H1 (cell line): ENCODE measurements at regions not wholly inside any gene's neighbourhood (a gene's known extent, or its start where the extent isn't known, plus 50 kb on each side); places are given as distances from the start of the nearest gene placed in this dataset.
A peak's percentile ranks its signal among the peaks of the same experiment; 100 is the strongest.

Experiments
- CTCF ChIA-PET: fragments of 300-600 bp; sonication (Branson Sonifier 250); formaldehyde crosslinking; loops from one replicate; lab custom pipeline; 2021; ENCODE audit not compliant: partially characterized antibody; lab: Charles Lee
- POLR2A ChIA-PET: fragments of 300-600 bp; sonication (Branson Sonifier 250); formaldehyde crosslinking; loops from one replicate; lab custom pipeline; 2021; ENCODE audit warnings: inconsistent platforms; ENCODE audit not compliant: partially characterized antibody; lab: Charles Lee
- DNase-seq, 2 experiments: peaks; one replicate each; pipeline versions ENCODE4 v3.0.0 to v3.0.0-alpha.2; 2010 to 2022; ENCODE audit warnings: low spot score in 2 of 2, low read depth in 1 of 2, mixed read lengths in 1 of 2
- FAIRE-seq: peaks from 2 replicates; lab custom pipeline; 2011; peaks lifted over from hg19 to GRCh38; lab: Jason Lieb, UNC
- H2AFZ ChIP-seq: 2 replicates; pipeline ENCODE4 v1.8.1; 2012; ENCODE audit warnings: low read length, inconsistent platforms
- H2AK5ac ChIP-seq: 2 replicates; pipeline ENCODE4 v1.6.1; 2013; ENCODE audit warnings: low read depth, low read length
- H2BK120ac ChIP-seq: replicated peaks from 2 replicates; pipeline ENCODE3; 2013; ENCODE audit warnings: low read depth, low read length, inconsistent platforms
- H2BK12ac ChIP-seq: 2 replicates; pipeline ENCODE4 v1.6.1; 2013; ENCODE audit warnings: low read depth, low read length
- H2BK15ac ChIP-seq: 2 replicates; pipeline ENCODE4 v1.6.1; 2013; ENCODE audit warnings: low read length
- H2BK20ac ChIP-seq: 2 replicates; pipeline ENCODE4 v1.6.1; 2013; ENCODE audit warnings: low read length
- H2BK5ac ChIP-seq: 2 replicates; pipeline ENCODE4 v1.6.1; 2013; ENCODE audit warnings: low read depth, low read length
- H3K14ac ChIP-seq: 2 replicates; pipeline ENCODE4 v1.6.1; 2013; ENCODE audit warnings: inconsistent platforms; ENCODE audit not compliant: insufficient read length
- H3K18ac ChIP-seq: 2 replicates; pipeline ENCODE4 v1.6.1; 2013; ENCODE audit warnings: low read length; ENCODE audit errors: extremely low read depth
- H3K23ac ChIP-seq: 2 replicates; pipeline ENCODE4 v1.6.1; 2013; ENCODE audit warnings: inconsistent platforms; ENCODE audit not compliant: insufficient read length
- H3K23me2 ChIP-seq: 2 replicates; pipeline ENCODE4 v1.6.1; 2013; ENCODE audit warnings: low read depth, low read length
- H3K27ac ChIP-seq: 2 replicates; pipeline ENCODE4 v1.6.1; 2011; ENCODE audit warnings: low read depth, low read length, inconsistent platforms
- H3K27me3 ChIP-seq, 4 experiments: replicated peaks in 1 of 4; 1 replicate in 1 of 4; 2 replicates in 3 of 4; pipeline versions ENCODE4 v1.6.1 to v1.8.1; 2011 to 2013; ENCODE audit warnings: low read length in 3 of 4, mild to moderate bottlenecking in 3 of 4, inconsistent platforms in 2 of 4, mixed read lengths in 2 of 4, moderate library complexity in 1 of 4; ENCODE audit not compliant: control insufficient read depth in 3 of 4, insufficient read depth in 3 of 4; ENCODE audit errors: extremely low read depth in 1 of 4
- H3K36me3 ChIP-seq, 4 experiments: 2 replicates each; pipeline versions ENCODE4 v1.6.1 to v1.8.1; 2011 to 2013; ENCODE audit warnings: mild to moderate bottlenecking in 4 of 4, low read length in 3 of 4, moderate library complexity in 2 of 4, control low read depth in 1 of 4, inconsistent platforms in 1 of 4; ENCODE audit not compliant: insufficient read depth in 4 of 4, control insufficient read depth in 2 of 4
- H3K4ac ChIP-seq: replicated peaks from 2 replicates; pipeline ENCODE3; 2013; ENCODE audit warnings: low read length, low read depth, mixed read lengths, inconsistent platforms; ENCODE audit not compliant: insufficient read length
- H3K4me1 ChIP-seq, 4 experiments: replicated peaks in 1 of 4; 1 replicate in 1 of 4; 2 replicates in 3 of 4; pipeline versions ENCODE4 v1.6.1 to v1.8.1; 2011 to 2013; ENCODE audit warnings: low read length in 3 of 4, inconsistent platforms in 2 of 4, mixed read lengths in 1 of 4; ENCODE audit not compliant: insufficient read depth in 4 of 4, control insufficient read depth in 3 of 4
- H3K4me2 ChIP-seq, 2 experiments: 2 replicates each; pipeline versions ENCODE4 v1.6.1 to v1.8.1; 2011 to 2013; ENCODE audit warnings: low read depth in 2 of 2, low read length in 2 of 2, control low read depth in 1 of 2, inconsistent platforms in 1 of 2, mild to moderate bottlenecking in 1 of 2; ENCODE audit not compliant: insufficient read depth in 1 of 2
- H3K4me3 ChIP-seq, 4 experiments: fragments of 200-600, 300-600 bp in 1 of 4; sonication (generic), shearing (Covaris generic), sonication (Bioruptor Twin) in 1 of 4; 2 replicates each; pipeline versions ENCODE4 v1.5.1 to v1.8.1; 2011 to 2016; ENCODE audit warnings: low read length in 4 of 4, low read depth in 3 of 4, control low read depth in 2 of 4, inconsistent platforms in 2 of 4, mild to moderate bottlenecking in 2 of 4, mixed read lengths in 1 of 4, moderate library complexity in 1 of 4; ENCODE audit not compliant: insufficient read depth in 2 of 4; ENCODE audit errors: extremely low read depth in 1 of 4
- H3K56ac ChIP-seq: replicated peaks from 2 replicates; pipeline ENCODE3; 2013; ENCODE audit warnings: low read depth, mild to moderate bottlenecking, mixed read lengths, low read length, inconsistent platforms; ENCODE audit not compliant: insufficient read length
- H3K79me1 ChIP-seq: 2 replicates; pipeline ENCODE4 v1.6.1; 2013; ENCODE audit warnings: low read depth, low read length, control low read depth
- H3K79me2 ChIP-seq, 2 experiments: 2 replicates each; pipeline versions ENCODE4 v1.6.1 to v1.8.1; 2012 to 2013; ENCODE audit warnings: low read length in 2 of 2, mild to moderate bottlenecking in 2 of 2, inconsistent platforms in 1 of 2; ENCODE audit not compliant: insufficient read depth in 2 of 2, control insufficient read depth in 1 of 2
- H3K9ac ChIP-seq, 4 experiments: replicated peaks in 1 of 4; 1 replicate in 1 of 4; 2 replicates in 3 of 4; pipeline versions ENCODE4 v1.6.1 to v1.8.1; 2011 to 2013; ENCODE audit warnings: low read depth in 3 of 4, low read length in 3 of 4, control low read depth in 2 of 4, mild to moderate bottlenecking in 2 of 4, moderate library complexity in 2 of 4, inconsistent platforms in 1 of 4; ENCODE audit errors: extremely low read depth in 1 of 4
- H3K9me3 ChIP-seq, 2 experiments: 2 replicates each; pipeline versions ENCODE4 v1.6.1 to v1.8.1; 2012 to 2013; ENCODE audit warnings: mild to moderate bottlenecking in 2 of 2, moderate library complexity in 2 of 2, control low read depth in 1 of 2, inconsistent platforms in 1 of 2, low read depth in 1 of 2, low read length in 1 of 2, mixed read lengths in 1 of 2; ENCODE audit not compliant: insufficient read depth in 2 of 2
- H4K20me1 ChIP-seq, 2 experiments: replicated peaks in 1 of 2; 2 replicates each; pipeline versions ENCODE3 to v1.8.1; 2011 to 2013; ENCODE audit warnings: inconsistent platforms in 2 of 2, low read length in 2 of 2, mild to moderate bottlenecking in 1 of 2; ENCODE audit not compliant: insufficient read depth in 2 of 2, control insufficient read depth in 1 of 2
- H4K5ac ChIP-seq: 2 replicates; pipeline ENCODE4 v1.6.1; 2013; ENCODE audit warnings: low read length, low read depth, mixed read lengths, inconsistent platforms; ENCODE audit not compliant: insufficient read length
- H4K8ac ChIP-seq: 2 replicates; pipeline ENCODE4 v1.8.0; 2013; ENCODE audit warnings: mild to moderate bottlenecking, moderate library complexity, low read length, inconsistent platforms; ENCODE audit not compliant: insufficient read depth; ENCODE audit errors: extremely low read depth
- H4K91ac ChIP-seq: replicated peaks from 2 replicates; pipeline ENCODE3; 2013; ENCODE audit warnings: low read length, mixed read lengths, inconsistent platforms; ENCODE audit not compliant: insufficient read length
- CHD1 ChIP-seq: IDR thresholded peaks from 2 replicates; pipeline ENCODE4 v1.6.1; 2012; ENCODE audit warnings: low read depth, low read length, improper control_type of control experiment
- MAFK ChIP-seq: IDR thresholded peaks from 2 replicates; pipeline ENCODE4 v1.6.1; 2012; ENCODE audit warnings: low read depth, mild to moderate bottlenecking, improper control_type of control experiment, low read length
- PHF8 ChIP-seq: fragments of 200-600 bp; sonication (generic); conservative IDR thresholded peaks from 2 replicates; pipeline ENCODE4 v1.7.1; 2012; ENCODE audit warnings: low read depth, mild to moderate bottlenecking, inconsistent platforms, low read length, moderate library complexity
- SAP30 ChIP-seq: fragments of 300-600 bp; sonication (generic); IDR thresholded peaks from 2 replicates; pipeline ENCODE4 v1.7.1; 2012; ENCODE audit warnings: low read length, moderate library complexity, mild to moderate bottlenecking, inconsistent platforms; ENCODE audit not compliant: insufficient read depth, insufficient replicate concordance

DNA sequence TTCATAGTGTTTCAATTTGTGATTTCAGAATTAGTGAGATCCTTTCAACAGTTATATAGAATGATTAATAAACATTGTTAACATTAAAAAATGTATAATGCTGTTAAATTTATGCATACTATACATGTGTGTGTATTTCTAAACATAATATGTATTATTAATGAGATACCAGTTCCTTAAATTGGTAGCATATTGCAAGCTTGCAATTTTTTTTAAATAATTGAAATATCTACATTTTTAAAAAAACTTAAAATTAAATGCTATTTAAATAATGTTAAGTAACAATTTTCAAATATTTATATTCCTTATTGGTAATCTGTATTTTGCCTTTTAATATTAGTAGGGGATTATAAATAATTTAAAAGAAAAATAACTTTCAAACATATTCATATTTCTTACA, 1479.5 kb upstream of the PCDH7 start:
- ChIA-PET POLR2A (no interaction called here), CTCF (no interaction called here)
- no peak for FAIRE-seq
- H3K27ac ChIP-seq = no peak overlapping the region
- H2BK12ac ChIP-seq = no peak overlapping the region
- no peaks in the 10 kb centered on the region for H3K36me3 ChIP-seq
- H3K4me1 ChIP-seq = no peaks in the 10 kb centered on the region
- H4K8ac ChIP-seq = no peak overlapping the region
- no peaks in the 10 kb centered on the region for H3K9me3 ChIP-seq
- no peak overlapping the region for H4K91ac ChIP-seq
- no peak overlapping the region for H3K4ac ChIP-seq
- H2BK5ac ChIP-seq = no peak overlapping the region
- no peak overlapping the region for H3K4me3 ChIP-seq
- H3K18ac ChIP-seq = no peak overlapping the region
- H3K9ac ChIP-seq = no peak overlapping the region
- no peak for TF ChIP-seq CHD1
- TF ChIP-seq PHF8 = no peak
- no peak for TF ChIP-seq SAP30
- TF ChIP-seq MAFK = peak; percentile 30; the same call in 1 of the 2 replicates
- H2AK5ac ChIP-seq = no peak overlapping the region
- no peak overlapping the region for H4K5ac ChIP-seq
- H3K27me3 ChIP-seq = no peaks in the 10 kb centered on the region
- no peak overlapping the region for H2AFZ ChIP-seq
- no peaks in the 10 kb centered on the region for H3K23me2 ChIP-seq
- no peak overlapping the region for H3K23ac ChIP-seq
- H2BK120ac ChIP-seq = no peak overlapping the region
- no peak overlapping the region for H2BK15ac ChIP-seq
- DNase-seq = no peak
- no peaks in the 10 kb centered on the region for H3K79me1 ChIP-seq
- H3K4me2 ChIP-seq = no peak overlapping the region
- no peak overlapping the region for H2BK20ac ChIP-seq
- no peaks in the 10 kb centered on the region for H3K79me2 ChIP-seq
- H4K20me1 ChIP-seq = no peaks in the 10 kb centered on the region
- H3K56ac ChIP-seq = no peak overlapping the region
- H3K14ac ChIP-seq = no peak overlapping the region
